ENCODE measurements at regions not wholly inside any gene's neighbourhood (a gene's known extent, or its start where the extent isn't known, plus 50 kb on each side); places are given as distances from the start of the nearest gene placed in this dataset.
"Not testable (repeated sequence)": the region's sequence is repeated elsewhere in the genome, so short reads cannot be mapped to it uniquely, and the experiment has no call there.

GRCh38 chr7:69439636-69440325, 158.5 kb upstream of the AUTS2 start:
- no peak overlapping the region for H3K4me3 Mint-ChIP-seq
- DNase-seq (ENCODE audit: extremely low spot score, unreplicated experiment), result no peak
- H3K27me3 Mint-ChIP-seq, result peaks cover 4% of the 10 kb centered on the region
- no peaks in the 10 kb centered on the region for H3K36me3 Mint-ChIP-seq
- peaks cover 7% of the 10 kb centered on the region for H3K4me1 Mint-ChIP-seq (ENCODE audit: unreplicated experiment)
- H3K9me3 Mint-ChIP-seq, result no peaks in the 10 kb centered on the region
- TF ChIP-seq CTCF (conservative IDR thresholded peaks at IDR 0.05), result no peak
- no peak overlapping the region for H3K27ac Mint-ChIP-seq

- peaks cover 7% of the 10 kb centered on the region for H3K4me1 Mint-ChIP-seq (ENCODE audit: unreplicated experiment)
- no peak overlapping the region for H3K27ac Mint-ChIP-seq
- no peak overlapping the region for H3K4me3 Mint-ChIP-seq
- peaks cover 4% of the 10 kb centered on the region for H3K9me3 Mint-ChIP-seq
- TF ChIP-seq CTCF (conservative IDR thresholded peaks at IDR 0.05), result no peak
- no peak for DNase-seq (ENCODE audit: extremely low spot score, unreplicated experiment)
- H3K36me3 Mint-ChIP-seq, result no peaks in the 10 kb centered on the region
- no peaks in the 10 kb centered on the region for H3K27me3 Mint-ChIP-seq
Measured at GRCh38 chr7:69440976-69441375, 157.3 kb upstream of the AUTS2 start.

- Mint-ChIP-seq H3K27ac (no peak overlapping the region), H3K4me3 (no peak overlapping the region), H3K4me1 (ENCODE audit: unreplicated experiment) (peaks cover 7% of the 10 kb centered on the region), H3K9me3 (peaks cover 4% of the 10 kb centered on the region), H3K36me3 (no peaks in the 10 kb centered on the region), H3K27me3 (no peaks in the 10 kb centered on the region)
- no peak for DNase-seq (ENCODE audit: extremely low spot score, unreplicated experiment)
- no peak for TF ChIP-seq CTCF (conservative IDR thresholded peaks at IDR 0.05)
Measured at GRCh38 chr7:69443136-69443535, 155.1 kb upstream of the AUTS2 start.

- no peaks in the 10 kb centered on the region for H3K36me3 Mint-ChIP-seq
- TF ChIP-seq CTCF (conservative IDR thresholded peaks at IDR 0.05), result no peak
- no peaks in the 10 kb centered on the region for H3K27me3 Mint-ChIP-seq
- no peak overlapping the region for H3K4me3 Mint-ChIP-seq
- peaks cover 4% of the 10 kb centered on the region for H3K9me3 Mint-ChIP-seq
- no peak overlapping the region for H3K27ac Mint-ChIP-seq
- no peak for DNase-seq (ENCODE audit: extremely low spot score, unreplicated experiment)
- H3K4me1 Mint-ChIP-seq (ENCODE audit: unreplicated experiment), result no peaks in the 10 kb centered on the region
Measured at GRCh38 chr7:69445541-69445940, 152.7 kb upstream of the AUTS2 start.

- DNase-seq (ENCODE audit: extremely low spot score, unreplicated experiment); H3K36me3 Mint-ChIP-seq; H3K27ac Mint-ChIP-seq; H3K27me3 Mint-ChIP-seq; H3K4me1 Mint-ChIP-seq (ENCODE audit: unreplicated experiment); H3K4me3 Mint-ChIP-seq; H3K9me3 Mint-ChIP-seq: not testable (repeated sequence)
Measured at GRCh38 chr7:69446213-69446612, 152.1 kb upstream of the AUTS2 start.

GRCh38 chr7:69448071-69448470, 150.2 kb upstream of the AUTS2 start:
- Mint-ChIP-seq H3K4me3 (no peak overlapping the region), H3K4me1 (ENCODE audit: unreplicated experiment) (no peaks in the 10 kb centered on the region), H3K27me3 (no peaks in the 10 kb centered on the region), H3K9me3 (peaks cover 4% of the 10 kb centered on the region), H3K36me3 (no peaks in the 10 kb centered on the region), H3K27ac (no peak overlapping the region)
- no peak for DNase-seq (ENCODE audit: extremely low spot score, unreplicated experiment)
- TF ChIP-seq CTCF (conservative IDR thresholded peaks at IDR 0.05), result no peak

Measured in type B pancreatic cell (in vitro differentiated cells).